ENCODE measurements at regions not wholly inside any gene's neighbourhood (a gene's known extent, or its start where the extent isn't known, plus 50 kb on each side); places are given as distances from the start of the nearest gene placed in this dataset.
A peak's percentile ranks its signal among the peaks of the same experiment; 100 is the strongest.
"Not testable (repeated sequence)": the region's sequence is repeated elsewhere in the genome, so short reads cannot be mapped to it uniquely, and the experiment has no call there.

GRCh38 chr15:35182841-35183479 lies 97.9 kb upstream of the NANOGP8 start:
- Histone ChIP-seq H3K4me2 (ENCODE audit: extremely low read depth, insufficient read depth, low read length) (no peak overlapping the region), H2AFZ (ENCODE audit: low read length) (no peak overlapping the region), H4K20me1 (ENCODE audit: control insufficient read depth, extremely low read depth, insufficient read depth, low read length) (no peaks in the 10 kb centered on the region), H3K27me3 (ENCODE audit: control insufficient read depth, insufficient read depth, low read length) (no peaks in the 10 kb centered on the region), H3K9me3 (ENCODE audit: control insufficient read depth, insufficient read depth, low read depth, low read length) (no peaks in the 10 kb centered on the region), H3K79me2 (ENCODE audit: control insufficient read depth, insufficient read depth, low read length) (no peaks in the 10 kb centered on the region), H3K27ac (ENCODE audit: insufficient read depth, low read length) (no peak overlapping the region), H3K36me3 (ENCODE audit: control insufficient read depth, insufficient read depth, low read length) (no peaks in the 10 kb centered on the region), H3K9ac (ENCODE audit: insufficient read depth, low read length) (no peak overlapping the region), H3K4me1 (ENCODE audit: control insufficient read depth, extremely low read depth, insufficient read depth, low read length) (no peaks in the 10 kb centered on the region), H3K4me3 (replicated peaks in 1 of 4; ENCODE audit: control extremely low read depth in 1 of 4, insufficient read depth in 1 of 4, low read depth in 3 of 4, low read length in 4 of 4) (no peak overlapping the region)
- TF ChIP-seq EZH2 (IDR thresholded peaks at IDR 0.05; ENCODE audit: low read length, missing control alignments) (no peak), CTCF (conservative IDR thresholded peaks at IDR 0.05 in 1 of 2, IDR thresholded peaks at IDR 0.05 in 1 of 2; ENCODE audit: low read depth in 1 of 2, low read length in 2 of 2) (no peak)
- DNase-seq (ENCODE audit: low read depth in 2 of 2) = no peak

GRCh38 chr15:35181538-35181937 lies 96.4 kb upstream of the NANOGP8 start:
- Histone ChIP-seq H3K4me2 (ENCODE audit: extremely low read depth, insufficient read depth, low read length) (no peak overlapping the region), H4K20me1 (ENCODE audit: control insufficient read depth, extremely low read depth, insufficient read depth, low read length) (no peaks in the 10 kb centered on the region), H2AFZ (ENCODE audit: low read length) (no peak overlapping the region), H3K79me2 (ENCODE audit: control insufficient read depth, insufficient read depth, low read length) (no peaks in the 10 kb centered on the region), H3K4me1 (ENCODE audit: control insufficient read depth, extremely low read depth, insufficient read depth, low read length) (no peaks in the 10 kb centered on the region), H3K4me3 (replicated peaks in 1 of 4; ENCODE audit: control extremely low read depth in 1 of 4, insufficient read depth in 1 of 4, low read depth in 3 of 4, low read length in 4 of 4) (no peak overlapping the region), H3K27ac (ENCODE audit: insufficient read depth, low read length) (no peak overlapping the region), H3K36me3 (ENCODE audit: control insufficient read depth, insufficient read depth, low read length) (no peaks in the 10 kb centered on the region), H3K9me3 (ENCODE audit: control insufficient read depth, insufficient read depth, low read depth, low read length) (no peaks in the 10 kb centered on the region), H3K27me3 (ENCODE audit: control insufficient read depth, insufficient read depth, low read length) (no peaks in the 10 kb centered on the region), H3K9ac (ENCODE audit: insufficient read depth, low read length) (no peak overlapping the region)
- TF ChIP-seq CTCF (conservative IDR thresholded peaks at IDR 0.05 in 1 of 2, IDR thresholded peaks at IDR 0.05 in 1 of 2; ENCODE audit: low read depth in 1 of 2, low read length in 2 of 2) = no peak
- TF ChIP-seq EZH2 (IDR thresholded peaks at IDR 0.05; ENCODE audit: low read length, missing control alignments) = no peak
- peak; percentile 44 to 54 for DNase-seq (ENCODE audit: low read depth in 2 of 2)

GRCh38 chr15:35179739-35180138 lies 94.6 kb upstream of the NANOGP8 start:
- no peaks in the 10 kb centered on the region for H3K9me3 ChIP-seq (ENCODE audit: control insufficient read depth, insufficient read depth, low read depth, low read length)
- no peaks in the 10 kb centered on the region for H4K20me1 ChIP-seq (ENCODE audit: control insufficient read depth, extremely low read depth, insufficient read depth, low read length)
- no peaks in the 10 kb centered on the region for H3K36me3 ChIP-seq (ENCODE audit: control insufficient read depth, insufficient read depth, low read length)
- no peaks in the 10 kb centered on the region for H3K27me3 ChIP-seq (ENCODE audit: control insufficient read depth, insufficient read depth, low read length)
- no peaks in the 10 kb centered on the region for H3K79me2 ChIP-seq (ENCODE audit: control insufficient read depth, insufficient read depth, low read length)
- H2AFZ ChIP-seq (ENCODE audit: low read length) = no peak overlapping the region
- H3K4me1 ChIP-seq (ENCODE audit: control insufficient read depth, extremely low read depth, insufficient read depth, low read length) = no peaks in the 10 kb centered on the region
- H3K4me3 ChIP-seq (replicated peaks in 1 of 4; ENCODE audit: control extremely low read depth in 1 of 4, insufficient read depth in 1 of 4, low read depth in 3 of 4, low read length in 4 of 4) = no peak overlapping the region
- no peak overlapping the region for H3K4me2 ChIP-seq (ENCODE audit: extremely low read depth, insufficient read depth, low read length)
- TF ChIP-seq CTCF (conservative IDR thresholded peaks at IDR 0.05 in 1 of 2, IDR thresholded peaks at IDR 0.05 in 1 of 2; ENCODE audit: low read depth in 1 of 2, low read length in 2 of 2) = no peak
- no peak for TF ChIP-seq EZH2 (IDR thresholded peaks at IDR 0.05; ENCODE audit: low read length, missing control alignments)
- no peak for DNase-seq (ENCODE audit: low read depth in 2 of 2)
- no peak overlapping the region for H3K27ac ChIP-seq (ENCODE audit: insufficient read depth, low read length)
- no peak overlapping the region for H3K9ac ChIP-seq (ENCODE audit: insufficient read depth, low read length)

GRCh38 chr15:35178186-35178585 lies 93.1 kb upstream of the NANOGP8 start:
- H3K79me2 ChIP-seq (ENCODE audit: control insufficient read depth, insufficient read depth, low read length); H3K9ac ChIP-seq (ENCODE audit: insufficient read depth, low read length); DNase-seq (ENCODE audit: low read depth in 2 of 2); H4K20me1 ChIP-seq (ENCODE audit: control insufficient read depth, extremely low read depth, insufficient read depth, low read length); H3K4me3 ChIP-seq (replicated peaks in 1 of 4; ENCODE audit: control extremely low read depth in 1 of 4, insufficient read depth in 1 of 4, low read depth in 3 of 4, low read length in 4 of 4); H3K4me1 ChIP-seq (ENCODE audit: control insufficient read depth, extremely low read depth, insufficient read depth, low read length); H3K4me2 ChIP-seq (ENCODE audit: extremely low read depth, insufficient read depth, low read length); H3K27me3 ChIP-seq (ENCODE audit: control insufficient read depth, insufficient read depth, low read length); H3K36me3 ChIP-seq (ENCODE audit: control insufficient read depth, insufficient read depth, low read length); H3K9me3 ChIP-seq (ENCODE audit: control insufficient read depth, insufficient read depth, low read depth, low read length); H3K27ac ChIP-seq (ENCODE audit: insufficient read depth, low read length); H2AFZ ChIP-seq (ENCODE audit: low read length): not testable (repeated sequence)
